GM12892 (cell line): ENCODE measurements at regions not wholly inside any gene's neighbourhood (a gene's known extent, or its start where the extent isn't known, plus 50 kb on each side); places are given as distances from the start of the nearest gene placed in this dataset.

Experiments
- POLR2A ChIP-seq: IDR thresholded peaks from 2 replicates; pipeline ENCODE4 v1.6.1; 2011; ENCODE audit warnings: low read depth, low read length, control low read depth
- TAF1 ChIP-seq: IDR thresholded peaks from 2 replicates; pipeline ENCODE4 v1.6.1; 2011; ENCODE audit warnings: low read depth, mild to moderate bottlenecking, control low read depth, low read length, borderline replicate concordance

- TF ChIP-seq TAF1 (no peak), POLR2A (no peak)
These were observed 343.9 kb downstream of the MAGEB5 start for GRCh38 chrX:26559855-26560254.
